ENCODE measurements at regions not wholly inside any gene's neighbourhood (a gene's known extent, or its start where the extent isn't known, plus 50 kb on each side); places are given as distances from the start of the nearest gene placed in this dataset.

- DNase-seq (ENCODE audit: low spot score), result no peak
These were observed 176.9 kb downstream of the MN1 start for GRCh38 chr22:27624705-27625104.

DNA sequence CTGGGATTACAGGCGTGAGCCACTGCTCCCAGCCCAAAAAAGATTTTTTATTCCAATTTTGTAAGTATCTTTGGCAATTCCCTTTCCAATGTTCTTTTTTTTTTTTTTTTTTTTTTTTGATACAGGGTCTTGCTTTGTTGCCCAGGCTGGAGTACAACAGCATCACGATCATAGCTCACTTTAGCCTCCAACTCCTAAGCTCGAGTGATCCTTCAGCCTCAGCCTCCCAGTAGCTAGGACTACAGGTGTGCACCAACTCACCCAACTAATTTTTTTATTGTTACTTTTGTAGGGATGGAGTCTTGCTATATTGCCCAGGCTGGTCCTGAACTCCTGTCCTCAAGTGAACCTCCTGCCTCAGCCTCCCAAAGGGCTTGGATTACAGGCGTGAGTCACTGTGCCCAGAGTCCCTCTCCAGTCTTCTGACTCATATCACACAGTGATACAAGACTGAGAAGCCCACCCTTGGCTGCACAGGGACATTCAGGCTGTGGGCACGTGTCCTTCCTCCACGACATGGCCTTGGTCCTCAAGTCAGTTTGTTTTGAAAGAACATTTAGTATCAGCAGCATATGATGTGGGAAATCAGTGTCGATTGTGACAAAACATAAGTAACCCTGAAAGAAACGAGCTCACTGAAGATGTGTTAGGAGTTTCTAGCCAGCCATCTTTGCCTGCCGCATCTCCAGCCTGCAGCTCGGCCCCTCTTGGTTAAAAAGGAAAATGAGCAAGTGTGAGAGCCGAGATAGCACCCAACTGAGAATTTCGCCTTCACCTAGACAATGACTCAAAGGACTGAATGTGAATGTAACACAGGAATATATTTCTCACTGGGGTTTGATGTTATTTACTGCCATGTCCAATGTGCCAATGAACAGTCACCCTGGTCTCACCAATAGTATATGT lies 175.5 kb downstream of the MN1 start:
- no peak for DNase-seq (ENCODE audit: low spot score)

DNA sequence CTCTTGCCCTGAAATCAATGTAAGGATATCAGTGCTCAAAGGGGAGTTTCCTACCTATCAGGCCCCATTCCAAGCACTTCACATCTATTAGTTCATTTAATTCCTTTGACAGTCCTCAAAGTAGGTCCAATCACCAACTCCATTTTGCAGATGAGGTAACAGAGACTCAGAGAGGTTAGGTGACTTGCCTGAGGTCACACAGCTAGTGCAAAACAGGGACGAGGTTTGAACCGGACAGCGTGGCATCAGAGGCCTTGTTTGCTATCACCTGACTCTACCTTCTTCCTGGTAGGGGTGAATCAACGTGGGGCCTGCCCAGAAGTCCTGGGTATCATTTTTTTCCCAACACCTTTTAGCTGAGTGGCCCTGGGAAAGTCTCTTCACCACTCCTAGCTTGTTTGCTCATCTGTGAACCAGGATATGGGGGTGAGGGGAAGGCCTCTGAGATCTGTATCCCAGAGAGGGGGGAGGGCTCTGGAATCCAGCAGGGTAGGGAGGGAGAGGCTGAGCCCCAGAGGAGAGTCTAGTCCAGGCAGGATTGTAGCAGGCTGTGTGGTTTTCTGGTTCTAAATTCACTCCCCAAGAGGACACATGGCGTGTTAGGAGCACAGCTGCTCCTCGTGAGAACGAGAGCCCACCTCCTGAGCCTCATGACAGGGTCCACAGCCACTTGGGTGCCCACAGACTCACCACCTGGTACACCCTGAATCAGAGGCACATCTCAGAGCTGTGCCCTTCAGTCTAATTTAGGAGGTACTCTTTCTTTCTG lies 174.7 kb downstream of the MN1 start:
- no peak for DNase-seq (ENCODE audit: low spot score)

DNA sequence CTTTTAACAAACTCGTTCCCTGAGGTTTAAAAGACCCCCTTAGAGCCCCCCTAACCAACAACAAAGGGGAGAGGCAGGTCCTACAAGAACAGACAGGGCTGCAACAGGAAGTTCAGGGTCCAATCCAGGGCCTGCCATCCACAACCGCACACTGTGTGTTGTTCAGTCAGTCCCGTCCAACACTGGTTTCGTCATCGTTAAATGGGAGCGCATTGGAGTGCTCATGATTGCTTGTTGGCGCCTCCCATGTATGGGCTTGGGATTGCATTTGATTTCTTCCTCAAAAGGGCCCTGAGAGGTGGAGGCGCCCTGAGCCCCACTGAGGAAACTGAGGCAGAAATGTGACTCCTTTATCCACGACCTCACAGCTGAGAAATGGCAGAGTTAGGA lies 174.1 kb downstream of the MN1 start:
- DNase-seq (ENCODE audit: low spot score), result peak; percentile 49

DNA sequence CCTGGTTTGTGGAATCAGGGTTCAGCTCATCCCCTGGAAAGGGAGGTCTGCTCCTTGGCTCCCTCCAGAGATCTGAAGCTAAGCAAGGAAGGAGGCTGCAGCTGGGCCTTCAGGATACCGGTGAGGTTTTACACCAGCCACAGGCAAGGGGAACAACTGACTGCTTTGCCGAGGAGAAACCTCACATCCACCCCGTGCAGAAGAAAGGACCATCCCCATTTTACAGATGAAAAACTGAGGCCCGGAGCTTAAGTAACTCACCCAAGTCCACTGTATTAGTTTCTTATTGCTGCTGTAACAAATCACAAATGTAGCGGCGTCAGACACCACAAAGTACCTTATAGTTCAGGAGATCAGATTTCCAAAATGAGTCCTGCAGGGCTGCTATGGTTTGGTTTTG lies 173.7 kb downstream of the MN1 start:
- DNase-seq (ENCODE audit: low spot score), result no peak

DNA sequence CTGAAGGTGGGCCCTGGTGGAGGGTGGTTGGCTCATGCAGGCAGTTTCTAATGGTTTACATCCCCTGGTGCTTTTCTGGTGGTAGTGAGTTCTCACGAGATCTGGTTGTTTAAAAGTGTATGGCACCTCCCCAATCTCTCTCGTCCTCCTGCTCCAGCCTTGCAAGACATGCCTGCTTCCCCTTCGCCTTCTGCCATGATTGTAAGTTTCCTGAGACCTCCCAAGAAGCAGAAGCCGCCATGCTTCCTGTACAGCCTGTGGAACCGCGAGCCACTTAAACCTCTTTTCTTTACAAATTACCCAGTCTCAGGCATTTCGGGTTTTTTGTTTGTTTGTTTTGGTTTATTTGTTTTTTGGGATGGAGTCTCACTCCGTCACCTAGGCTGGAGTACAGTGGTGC lies 173.2 kb downstream of the MN1 start:
- DNase-seq (ENCODE audit: low spot score), result no peak

DNA sequence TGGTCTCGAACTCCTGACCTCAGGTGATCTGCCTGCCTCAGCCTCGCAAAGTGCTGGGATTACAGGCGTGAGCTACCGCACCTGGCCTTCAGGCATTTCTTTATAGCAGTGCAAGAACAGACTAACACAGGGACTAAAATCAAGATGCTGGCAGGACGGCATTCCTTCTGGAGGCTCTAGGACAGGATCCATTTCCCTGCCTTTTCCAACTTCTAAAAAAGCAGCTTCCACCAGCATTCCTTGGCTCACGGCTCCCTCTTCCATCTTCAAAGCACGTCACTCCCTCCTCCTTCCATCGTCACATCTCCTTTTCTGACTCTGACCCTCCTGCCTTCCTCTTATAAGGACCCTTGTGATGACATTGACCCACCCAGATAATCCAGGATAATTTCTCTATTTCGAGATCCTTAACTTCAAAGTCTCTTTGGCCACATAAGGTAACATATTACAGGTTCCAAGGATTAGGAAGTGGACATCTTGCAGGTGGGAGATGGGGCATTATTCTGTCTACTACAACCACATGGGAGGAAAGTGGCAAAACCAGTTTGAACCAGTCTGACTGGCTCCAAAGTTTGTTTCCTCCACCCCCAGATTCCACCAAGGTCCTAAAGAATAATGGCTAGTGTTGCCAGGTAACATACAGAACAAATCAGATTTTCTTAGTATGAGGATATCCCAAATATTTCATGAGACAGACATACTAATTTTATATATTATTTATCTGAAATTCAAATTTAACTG lies 172.5 kb downstream of the MN1 start:
- no peak for DNase-seq (ENCODE audit: low spot score)

- no peak for DNase-seq (ENCODE audit: low spot score)
These were observed 171.5 kb downstream of the MN1 start for GRCh38 chr22:27629908-27630673.

DNA sequence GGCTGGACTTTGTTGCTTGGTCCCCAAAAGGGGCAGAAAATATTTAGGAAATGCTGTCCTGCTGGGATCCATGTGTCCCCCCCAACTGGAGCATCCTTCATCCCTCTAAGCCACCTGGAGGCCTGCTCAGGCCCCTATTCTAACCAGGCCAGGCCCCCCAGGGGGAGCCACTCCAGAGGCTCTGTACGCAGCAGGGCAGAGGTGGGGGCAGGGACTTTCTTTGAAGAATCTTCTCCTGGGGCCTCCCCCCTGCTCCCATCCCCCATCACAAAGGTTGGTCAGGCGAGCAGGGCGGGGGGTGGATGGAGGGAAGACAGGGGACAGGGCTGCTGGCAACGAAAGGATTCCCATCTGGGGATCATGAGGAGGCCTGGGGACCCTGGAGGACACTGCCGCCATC lies 170.8 kb downstream of the MN1 start:
- DNase-seq (ENCODE audit: low spot score), result no peak

- DNase-seq (ENCODE audit: low spot score), result no peak
These were observed 169.9 kb downstream of the MN1 start for GRCh38 chr22:27631641-27632040.

- DNase-seq (ENCODE audit: low spot score), result peak; percentile 65
These were observed 168.9 kb downstream of the MN1 start for GRCh38 chr22:27632451-27633295.

DNA sequence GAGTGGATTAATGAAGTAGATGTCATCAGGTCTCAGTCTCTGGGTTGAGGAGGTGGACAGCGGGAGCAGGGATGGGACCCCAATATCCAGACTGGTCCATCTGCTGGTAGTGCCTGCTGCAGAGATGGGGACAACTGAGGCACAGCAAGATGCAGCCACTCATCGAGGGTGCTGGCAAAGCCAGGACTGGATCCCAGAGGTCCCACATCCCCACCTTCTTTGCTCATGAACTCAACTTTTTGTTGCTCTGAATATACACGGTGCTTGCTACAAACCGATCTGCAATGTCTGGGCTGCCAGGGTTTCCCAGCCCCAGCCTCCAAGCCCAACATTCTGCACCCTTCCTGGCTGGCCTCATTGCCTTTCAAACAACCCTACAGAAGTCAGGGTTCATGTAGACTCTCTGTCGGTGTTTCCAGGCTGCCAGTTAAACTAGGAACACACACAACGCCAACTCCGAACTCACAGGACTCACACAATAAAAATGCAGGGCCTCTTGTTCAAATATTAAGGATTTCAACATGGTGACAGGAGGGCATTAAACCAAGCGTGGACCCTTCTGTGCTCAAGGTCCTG lies 168.2 kb downstream of the MN1 start:
- no peak for DNase-seq (ENCODE audit: low spot score)

GRCh38 chr22:27634043-27634740 lies 167.4 kb downstream of the MN1 start:
- no peak for DNase-seq (ENCODE audit: low spot score)

DNA sequence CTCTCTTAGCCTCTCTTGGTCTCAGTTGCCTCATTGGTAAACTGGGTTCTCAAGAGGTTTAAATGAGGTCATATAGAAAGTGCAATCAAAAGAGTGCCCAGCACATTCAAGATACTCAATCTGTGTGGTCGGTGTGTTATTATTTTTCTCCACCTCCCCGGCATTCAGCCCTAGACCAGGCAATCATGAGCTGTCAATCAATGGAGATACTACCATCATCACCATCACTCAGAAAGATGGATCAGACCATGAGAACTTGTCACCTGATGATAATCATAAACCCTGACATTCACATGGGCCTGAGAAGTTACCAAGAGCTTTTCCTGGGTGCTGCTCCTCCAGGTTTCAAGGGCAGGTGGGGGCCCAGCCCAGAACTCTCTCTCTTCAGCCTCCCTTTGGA lies 166.1 kb downstream of the MN1 start:
- DNase-seq (ENCODE audit: low spot score), result no peak

- no peak for DNase-seq (ENCODE audit: low spot score)
These were observed 165.7 kb downstream of the MN1 start for GRCh38 chr22:27635852-27636251.

DNA sequence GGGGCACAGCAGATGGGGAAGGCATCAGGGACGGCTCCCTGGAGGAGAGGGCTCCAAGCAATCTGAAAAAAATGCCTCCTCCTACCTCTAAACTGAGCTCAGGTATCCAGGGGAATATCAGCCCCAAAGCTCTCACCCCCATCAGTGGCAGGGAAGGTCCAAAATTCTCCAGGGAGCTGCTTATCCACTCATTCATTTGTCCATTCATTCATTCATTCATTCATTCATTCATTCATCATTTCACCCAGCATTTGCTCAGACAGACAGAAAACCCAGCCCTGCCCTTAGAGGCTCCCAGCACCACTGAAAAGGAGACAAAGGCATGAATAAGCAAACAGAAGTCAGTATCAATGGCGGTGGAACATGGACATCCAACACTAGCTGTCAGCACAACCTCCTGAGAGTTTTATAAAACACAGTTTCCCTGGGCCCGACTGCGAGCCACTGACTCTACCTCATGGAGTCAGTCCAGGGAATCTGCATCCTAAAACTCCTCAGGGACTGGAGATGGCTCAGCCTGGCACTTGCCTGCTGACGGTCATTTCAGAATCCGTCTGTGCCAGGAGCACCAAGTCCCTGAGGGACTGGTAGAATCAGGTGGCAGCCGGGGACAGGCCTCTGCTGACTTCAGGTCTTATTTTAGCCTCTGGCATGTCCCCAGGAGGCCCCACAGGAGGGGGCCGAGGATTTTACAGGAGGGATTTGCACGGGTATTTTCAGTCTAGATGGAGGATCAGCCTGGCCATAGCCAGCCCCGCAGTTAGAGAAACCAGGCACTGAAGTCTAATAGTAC lies 164.6 kb downstream of the MN1 start:
- DNase-seq (ENCODE audit: low spot score), result no peak

DNA sequence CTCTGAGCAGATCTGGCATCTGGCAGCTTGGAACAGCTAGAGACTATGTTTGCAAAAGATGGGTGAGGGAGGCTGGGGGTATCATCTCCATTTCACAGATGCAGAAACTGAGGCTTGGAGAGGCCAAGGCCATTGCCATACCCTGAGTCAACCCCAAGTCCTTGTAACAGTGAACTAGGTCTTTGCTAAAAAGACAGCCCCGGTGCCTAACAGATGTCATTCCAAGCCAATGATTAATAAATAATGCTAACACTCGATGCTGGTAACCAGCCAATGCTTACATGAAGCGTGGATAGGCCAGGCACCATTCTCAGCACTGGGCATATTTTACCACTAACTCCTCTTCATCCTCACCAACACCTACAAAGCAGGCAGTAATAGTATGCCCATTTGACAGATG lies 164.0 kb downstream of the MN1 start:
- no peak for DNase-seq (ENCODE audit: low spot score)

- no peak for DNase-seq (ENCODE audit: low spot score)
These were observed 163.0 kb downstream of the MN1 start for GRCh38 chr22:27638329-27639233.
